Nucleus accumbens (tissue), 56 donors: ENCODE measurements at regions not wholly inside any gene's neighbourhood (a gene's known extent, or its start where the extent isn't known, plus 50 kb on each side); places are given as distances from the start of the nearest gene placed in this dataset.
"Not testable (repeated sequence)": the region's sequence is repeated elsewhere in the genome, so short reads cannot be mapped to it uniquely, and the experiment has no call there.

Source experiments
- DNase-seq, 56 donors: peaks; one replicate each; lab custom pipeline; 2025; lab: John Stamatoyannopoulos, UW

DNA sequence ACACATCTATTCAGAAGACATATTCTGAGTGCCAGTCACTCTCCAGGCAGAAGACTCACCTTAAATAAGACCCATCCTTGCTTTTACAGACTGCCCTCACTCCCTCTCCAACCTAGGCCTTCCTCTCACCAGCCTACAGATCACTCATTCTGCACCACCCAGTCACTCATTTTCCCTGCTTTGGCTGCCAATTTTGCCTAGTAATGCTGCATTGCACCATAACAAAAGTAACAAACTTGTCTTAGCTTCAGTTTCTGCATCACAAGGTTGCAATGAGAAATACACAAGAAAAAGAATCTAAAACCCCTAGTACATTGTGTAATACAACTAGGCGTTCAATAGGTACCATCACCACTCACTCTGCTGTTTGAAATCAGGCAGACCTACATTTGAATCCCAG, 292.4 kb downstream of the PLPP3 start:
- DNase-seq: no peak

DNA sequence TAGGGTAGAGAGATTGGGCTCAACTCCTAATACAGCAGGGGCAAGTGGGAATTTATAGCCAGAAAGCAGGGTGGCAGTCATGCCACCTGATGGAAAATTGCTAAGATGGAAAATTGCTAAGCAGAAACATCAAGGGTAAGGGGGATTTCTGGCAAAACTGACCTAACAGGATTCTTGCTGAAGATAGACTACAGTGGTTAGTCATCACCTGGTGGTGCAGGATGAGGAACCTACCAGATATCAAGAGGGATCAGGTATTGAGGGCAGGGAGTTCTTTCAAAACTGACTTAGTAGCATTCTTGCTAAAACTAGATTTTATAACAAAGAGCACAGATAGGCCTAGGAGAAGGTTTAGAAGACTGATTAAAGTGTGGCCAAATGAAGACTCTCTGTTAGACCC, 292.9 kb downstream of the PLPP3 start:
- no peak for DNase-seq

DNA sequence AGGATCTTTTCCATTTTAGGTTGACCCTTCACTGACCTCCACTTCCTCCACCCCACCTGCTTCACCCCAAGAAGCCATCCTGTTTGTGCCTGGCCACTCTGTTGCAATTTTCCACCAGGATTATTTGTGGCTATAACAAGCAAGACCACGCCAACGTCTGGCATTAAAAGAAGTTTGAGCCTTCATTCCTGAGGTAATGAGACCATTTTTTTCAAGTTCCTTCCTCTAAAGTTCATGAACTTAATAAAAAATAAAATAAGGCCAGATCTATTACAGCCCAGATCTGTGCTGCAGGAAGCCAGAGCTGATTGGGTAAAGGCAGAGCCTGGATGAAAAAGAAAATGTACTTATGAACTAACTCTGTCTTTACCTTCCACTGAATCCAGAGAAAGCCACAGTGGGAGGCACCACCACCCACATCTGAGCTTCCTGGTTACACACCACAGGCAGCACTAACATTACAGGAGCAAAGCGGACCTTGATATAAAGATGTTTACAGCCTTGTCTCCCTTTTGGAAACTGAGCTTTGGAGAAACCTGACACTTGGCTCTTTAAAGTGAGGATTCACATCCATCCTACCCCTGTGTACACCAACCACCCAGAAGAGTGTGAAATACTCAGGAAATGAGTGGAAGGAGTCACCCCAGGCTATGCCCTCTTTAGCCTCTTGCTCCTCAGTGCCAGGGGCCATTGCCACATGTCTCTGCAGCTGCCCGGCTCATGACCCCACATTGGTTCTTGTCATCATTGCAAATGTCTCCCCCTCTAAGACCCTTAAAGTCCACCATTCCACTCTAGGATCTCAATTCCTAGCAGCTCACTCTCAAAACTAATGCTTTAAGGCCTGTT, 293.6 kb downstream of the PLPP3 start:
- no peak for DNase-seq

DNA sequence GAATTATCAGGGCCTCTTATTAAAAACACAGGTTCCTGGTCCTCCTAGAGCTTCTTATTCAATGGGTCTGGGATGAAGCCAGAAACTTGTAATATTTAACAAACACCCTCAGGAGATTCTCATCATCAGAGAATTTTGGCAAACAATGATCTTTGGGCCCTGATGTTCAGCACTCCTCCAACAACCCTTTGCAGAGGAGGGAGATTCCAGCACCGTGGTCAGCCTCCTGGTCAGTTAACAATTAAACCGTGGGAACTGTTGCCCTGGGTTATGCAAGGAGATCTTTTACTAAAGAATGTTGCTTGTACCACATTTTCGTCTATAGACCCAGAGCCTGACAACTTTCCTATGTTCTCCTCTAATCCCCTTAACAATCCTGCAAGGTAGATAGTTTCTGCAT, 294.4 kb downstream of the PLPP3 start:
- no peak for DNase-seq

DNA sequence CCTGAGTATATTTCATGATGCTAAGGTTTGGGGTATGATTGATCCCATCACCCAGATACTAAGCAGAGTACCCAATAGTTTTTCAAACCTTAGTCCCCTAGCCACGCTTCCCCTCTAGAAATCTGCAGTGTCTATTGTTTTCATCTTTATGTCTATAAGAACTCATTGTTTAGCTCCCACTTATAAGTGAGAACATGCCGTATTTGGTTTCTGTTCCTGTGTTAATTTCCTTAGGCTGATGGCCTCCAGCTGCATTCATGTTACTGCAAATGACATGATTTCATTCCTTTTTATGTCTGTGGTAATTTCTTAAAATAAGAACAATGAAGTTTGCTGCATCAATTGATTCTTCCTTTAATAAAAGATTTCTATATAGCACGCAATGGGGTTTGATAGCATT, 301.3 kb downstream of the PLPP3 start:
- DNase-seq: no peak

DNA sequence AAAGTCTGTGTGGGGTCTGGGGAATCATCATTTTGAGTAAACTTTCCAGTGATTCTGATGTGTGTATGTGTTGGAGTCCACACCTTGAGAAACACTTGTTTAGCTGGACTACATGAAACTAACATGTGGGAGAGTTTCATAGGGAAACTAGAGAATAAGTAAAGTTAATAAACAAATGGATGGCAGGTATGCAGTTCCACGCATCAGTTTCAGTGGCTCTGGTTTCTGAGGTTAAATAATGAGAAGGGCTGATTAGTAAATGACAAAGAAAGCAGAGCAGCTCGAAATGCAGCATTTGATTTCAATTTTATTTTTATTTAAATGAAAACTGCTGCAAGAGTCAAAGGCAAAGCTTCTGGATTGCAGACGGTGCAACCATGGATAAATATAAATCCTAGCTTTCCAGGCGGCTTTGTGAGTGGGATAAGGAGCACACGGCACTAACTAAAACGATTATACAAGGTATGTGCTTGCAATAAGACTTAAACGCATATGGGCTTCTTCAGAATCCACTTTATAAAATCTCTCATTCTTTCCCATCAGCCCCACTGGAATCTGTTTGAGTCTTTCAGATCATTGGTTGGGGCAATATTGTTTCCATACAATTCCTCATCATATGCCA, 310.7 kb downstream of the PLPP3 start:
- DNase-seq: no peak

DNA sequence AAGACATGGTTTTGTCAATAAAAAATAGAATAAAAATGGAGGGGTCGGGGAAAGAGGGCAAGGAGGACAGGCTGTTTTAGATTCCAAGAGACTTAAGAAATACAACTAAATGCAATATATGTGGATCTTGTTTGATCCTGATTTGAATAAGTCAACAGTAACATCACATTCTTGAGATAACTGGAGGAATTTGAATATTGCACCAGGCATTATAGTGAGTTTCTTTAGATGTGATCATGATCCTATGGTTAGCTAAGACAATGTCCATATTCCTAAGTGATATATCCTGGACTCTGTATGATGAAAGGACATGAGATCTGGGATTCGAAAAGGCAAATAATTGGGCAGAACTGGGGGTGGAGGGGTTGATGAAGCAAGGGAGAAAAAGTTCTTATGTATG, 311.8 kb downstream of the PLPP3 start:
- no peak for DNase-seq

DNA sequence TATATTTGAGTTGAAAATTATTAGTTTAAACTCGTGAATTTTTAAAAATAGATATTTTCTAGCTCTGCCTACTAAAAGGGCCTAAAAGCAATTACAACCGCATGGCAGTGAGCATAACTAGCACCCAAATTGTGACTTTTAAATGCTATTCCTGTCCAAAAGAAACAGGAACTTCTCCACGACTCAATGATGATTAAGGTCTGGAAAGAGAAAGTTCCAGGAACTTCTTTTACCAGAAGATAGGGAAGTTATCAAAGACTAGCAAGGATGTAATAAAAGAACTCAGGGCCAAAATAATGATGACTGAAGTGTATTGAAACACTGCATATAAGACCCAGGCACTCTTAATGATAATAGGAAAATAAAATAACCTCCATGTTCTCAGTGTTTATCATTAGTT, 313.0 kb downstream of the PLPP3 start:
- no peak for DNase-seq

DNA sequence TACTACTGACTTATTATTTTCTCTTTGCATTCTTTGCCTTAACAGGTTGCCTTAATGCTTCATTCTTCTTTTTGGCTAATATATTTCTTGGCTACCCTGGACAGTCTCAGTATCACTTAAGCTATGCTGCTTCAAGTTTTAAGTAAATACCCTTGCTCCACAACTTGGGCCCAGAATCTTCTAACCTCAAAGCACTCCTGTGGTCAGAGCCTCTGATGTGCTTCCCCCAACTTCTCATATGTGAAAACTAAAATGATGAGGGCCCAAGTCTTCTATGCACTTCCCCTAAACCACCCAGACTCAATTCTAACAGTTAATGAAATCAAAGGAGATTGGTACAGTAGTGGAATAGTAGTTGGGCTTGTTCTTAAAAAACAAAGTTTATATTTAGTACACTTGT, 314.1 kb downstream of the PLPP3 start:
- no peak for DNase-seq

DNA sequence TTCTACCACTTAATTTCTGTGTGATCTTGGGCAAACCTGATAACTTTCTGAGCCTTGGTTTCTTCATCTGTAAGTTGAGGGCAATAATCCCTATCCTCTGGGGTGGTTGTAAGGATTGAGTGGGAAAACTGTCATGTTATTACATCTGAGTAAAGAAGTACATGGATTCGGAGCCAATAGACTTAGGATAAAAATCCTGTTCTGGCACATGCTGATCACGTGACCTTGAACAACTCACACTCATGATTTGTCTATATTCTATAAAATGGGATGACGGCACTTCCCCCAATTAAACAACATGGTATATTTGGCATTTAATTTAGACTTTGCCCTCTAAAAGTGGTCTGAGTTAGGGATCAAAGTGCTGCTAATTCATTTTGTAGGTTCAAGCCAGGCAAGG, 315.5 kb downstream of the PLPP3 start:
- no peak for DNase-seq

DNA sequence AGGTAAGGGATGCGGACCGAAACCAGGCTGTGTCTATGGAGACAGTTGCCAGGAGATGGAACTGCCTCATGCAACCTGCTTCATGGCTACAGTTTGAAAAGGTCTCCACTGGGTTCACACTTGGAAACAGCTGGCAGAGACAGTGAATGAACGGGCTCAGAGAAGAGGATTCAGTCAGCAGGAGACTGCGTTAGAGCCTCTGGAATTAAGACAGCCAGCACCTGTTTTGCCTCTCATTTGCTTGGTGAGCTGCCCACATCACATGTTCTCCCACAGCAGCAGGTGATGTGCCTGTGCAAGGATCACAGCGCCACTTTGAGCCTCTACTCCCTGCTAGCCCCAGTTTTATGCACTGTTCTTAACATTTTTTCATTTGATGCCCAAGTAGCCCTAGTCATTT, 321.0 kb downstream of the PLPP3 start:
- DNase-seq: peak in 1 of 56 donors; percentile 0

DNA sequence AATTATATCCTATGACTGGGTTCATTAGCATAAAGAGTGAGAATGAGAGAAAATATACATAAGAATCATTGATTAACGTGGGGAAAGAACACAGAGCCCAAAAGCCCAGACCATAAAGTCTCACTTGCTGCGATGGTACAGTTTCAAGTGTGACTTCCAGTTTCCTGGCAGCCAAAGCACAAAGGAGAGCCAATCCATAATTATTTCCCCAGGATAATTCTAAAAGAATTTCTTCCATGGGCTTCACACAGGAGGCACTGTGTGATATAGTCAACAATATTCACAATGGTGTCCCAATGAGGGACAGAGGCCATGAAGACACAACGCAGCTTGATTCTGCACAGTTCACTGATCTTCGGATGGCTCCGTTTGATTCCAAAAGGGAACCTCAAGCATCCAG, 321.6 kb downstream of the PLPP3 start:
- no peak for DNase-seq

DNA sequence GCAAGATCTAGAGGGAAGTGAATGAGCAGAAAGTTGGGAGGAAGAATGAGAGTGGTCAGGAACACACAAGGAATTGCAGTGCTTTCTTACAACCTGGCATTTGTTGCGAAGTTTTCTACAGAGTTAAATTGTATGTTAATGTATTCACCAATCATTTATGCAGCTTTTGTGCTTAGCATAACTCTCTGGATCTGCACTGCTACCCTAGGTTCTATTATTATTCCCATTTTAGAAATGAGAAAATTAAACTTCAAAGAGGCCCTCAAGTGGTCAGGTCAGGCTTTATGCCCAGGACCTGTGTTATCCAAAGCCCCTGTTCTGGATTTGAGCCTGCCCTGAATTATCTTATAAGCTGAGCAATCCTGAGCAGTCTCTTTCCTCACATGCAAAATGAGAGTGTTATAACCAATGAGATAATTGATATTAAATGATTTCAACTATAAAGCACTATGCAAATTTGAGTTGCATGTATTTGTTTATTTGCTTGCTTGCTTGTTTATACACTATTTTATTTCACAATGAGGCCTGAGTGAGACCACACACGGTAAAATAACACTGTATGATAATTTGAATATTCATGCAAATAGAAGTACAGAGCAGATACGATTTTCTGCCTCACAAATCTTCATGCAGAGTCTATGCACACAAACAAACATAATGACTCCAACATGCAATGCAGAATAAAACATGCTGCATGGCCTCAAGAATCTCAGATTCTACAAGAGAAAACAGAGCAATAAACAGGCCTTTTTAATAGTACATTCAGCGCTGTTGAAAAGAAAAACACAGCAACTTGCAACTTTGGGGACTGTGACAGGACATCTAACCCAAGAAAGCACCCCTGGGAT, 323.0 kb downstream of the PLPP3 start:
- no peak for DNase-seq

DNA sequence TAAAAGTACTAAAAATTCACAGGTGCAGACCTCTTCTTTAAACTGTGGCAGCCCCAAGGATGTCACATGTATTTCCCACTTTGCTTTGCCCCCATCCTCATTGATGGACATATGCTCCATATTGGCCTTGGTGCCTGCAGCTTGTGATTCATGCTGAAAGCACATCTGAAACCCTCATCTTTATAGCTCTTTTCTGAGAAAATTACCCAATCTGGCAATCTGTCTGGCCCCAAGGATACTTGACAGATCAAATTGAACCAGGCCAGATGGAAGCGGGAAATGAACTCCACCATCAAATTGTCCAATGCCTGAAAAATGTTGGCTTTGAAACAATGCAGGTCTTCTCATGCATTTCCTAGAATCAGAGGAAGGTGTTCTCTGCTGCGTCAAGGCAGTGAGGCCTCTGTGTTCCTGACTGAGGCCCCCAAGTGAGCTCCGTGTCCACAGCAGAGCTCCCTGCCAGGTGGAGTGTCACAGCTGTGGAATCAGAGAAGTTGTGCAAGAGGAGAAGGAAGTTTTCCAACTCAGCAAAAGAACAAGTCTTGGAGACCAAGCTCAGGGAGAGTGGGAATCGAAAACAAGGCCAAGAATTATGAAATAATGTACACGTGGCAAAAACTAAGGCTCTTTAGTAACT, 323.7 kb downstream of the PLPP3 start:
- DNase-seq: no peak

DNA sequence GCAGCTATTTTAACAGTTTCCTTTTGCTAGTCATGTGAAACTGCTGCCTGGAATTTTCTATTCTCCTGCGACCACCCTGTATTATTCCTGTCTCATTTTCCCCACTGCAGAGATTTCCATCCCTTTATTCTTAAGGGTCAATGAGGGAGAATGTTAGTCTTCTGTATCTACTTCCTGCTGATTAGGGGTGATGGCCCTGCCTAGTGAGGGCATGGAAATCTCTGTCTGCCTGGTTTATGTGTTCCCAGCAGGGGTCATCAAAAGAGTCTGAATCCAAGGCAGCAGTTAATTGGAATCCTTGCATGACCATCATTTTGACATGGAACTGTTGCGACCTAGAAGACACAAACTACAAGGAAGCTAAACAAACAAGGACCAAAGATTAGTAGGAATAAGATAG, 325.2 kb downstream of the PLPP3 start:
- DNase-seq: no peak

DNA sequence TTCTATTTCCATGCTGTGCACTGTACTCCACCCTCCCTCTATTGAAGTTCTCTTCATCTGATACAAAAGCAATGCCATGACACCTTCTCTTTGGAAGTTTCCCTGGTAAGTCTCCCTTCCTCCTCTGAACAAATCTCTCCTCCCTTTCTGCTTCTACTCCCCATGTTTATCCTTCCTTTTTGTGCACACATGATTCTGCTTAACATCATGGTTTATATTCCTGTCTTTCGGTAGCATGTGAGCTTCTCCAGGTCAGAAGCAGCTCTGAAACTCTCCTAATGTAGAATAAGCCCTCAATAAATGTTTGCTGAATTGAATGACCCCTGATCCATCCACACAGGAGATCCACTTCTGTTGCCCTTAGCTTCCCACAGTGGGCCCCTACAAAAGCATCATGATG, 328.6 kb downstream of the PLPP3 start:
- no peak for DNase-seq

DNA sequence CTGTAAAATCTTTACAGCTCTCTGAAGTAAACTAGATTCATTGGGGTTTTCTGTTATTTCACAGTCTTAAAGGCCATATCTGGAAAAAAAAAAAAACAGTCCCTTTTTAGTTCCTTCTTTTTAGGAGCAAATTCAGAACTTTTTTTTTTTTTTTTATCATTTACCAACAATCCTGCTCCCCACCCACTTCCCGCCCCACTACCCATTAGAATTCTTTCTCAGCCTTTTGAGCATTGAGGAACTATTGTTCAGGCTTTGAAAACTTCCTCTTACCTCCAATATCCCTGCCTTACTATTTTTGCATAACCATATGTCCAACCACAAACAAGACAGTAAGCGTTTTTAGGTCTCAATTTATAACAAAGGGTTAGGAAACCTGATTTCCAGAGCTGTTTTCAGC, 330.1 kb downstream of the PLPP3 start:
- DNase-seq: no peak

DNA sequence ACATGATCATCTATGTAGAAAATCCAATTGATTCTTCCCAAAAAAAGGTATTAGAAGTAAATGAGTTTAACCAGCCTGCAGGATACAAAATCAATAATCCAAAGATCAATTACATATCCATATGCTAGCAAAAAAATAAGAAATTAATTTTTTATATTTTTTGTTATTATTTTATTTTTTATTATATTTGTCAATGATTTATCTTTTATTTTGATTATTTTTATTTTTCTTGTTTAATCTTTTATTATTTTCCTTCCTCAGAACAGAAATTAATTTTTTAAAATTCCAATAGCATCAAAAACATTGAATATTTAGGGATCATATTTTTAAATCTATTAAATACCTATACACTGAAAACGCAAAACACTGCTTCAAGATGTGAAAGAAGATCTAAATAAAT, 331.2 kb downstream of the PLPP3 start:
- DNase-seq: no peak

DNA sequence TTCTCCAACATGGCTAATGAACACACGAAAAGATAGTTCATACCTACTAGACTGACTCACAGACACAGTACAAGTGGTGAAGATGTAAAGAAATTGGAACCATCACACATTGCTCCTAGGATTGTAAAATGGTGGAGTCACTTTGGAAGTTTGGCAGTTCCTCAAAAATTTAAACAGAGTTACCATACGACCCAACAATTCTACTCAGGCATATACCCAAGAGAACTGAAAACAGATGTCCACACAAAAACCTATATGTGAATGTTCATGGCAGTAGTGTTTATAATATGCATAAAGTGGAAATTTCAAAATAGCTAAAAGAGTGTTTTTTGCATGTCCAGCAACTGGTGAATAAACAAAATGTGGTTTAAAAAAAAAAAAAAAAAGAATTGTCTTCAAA, 332.6 kb downstream of the PLPP3 start:
- not testable (repeated sequence) for DNase-seq

DNA sequence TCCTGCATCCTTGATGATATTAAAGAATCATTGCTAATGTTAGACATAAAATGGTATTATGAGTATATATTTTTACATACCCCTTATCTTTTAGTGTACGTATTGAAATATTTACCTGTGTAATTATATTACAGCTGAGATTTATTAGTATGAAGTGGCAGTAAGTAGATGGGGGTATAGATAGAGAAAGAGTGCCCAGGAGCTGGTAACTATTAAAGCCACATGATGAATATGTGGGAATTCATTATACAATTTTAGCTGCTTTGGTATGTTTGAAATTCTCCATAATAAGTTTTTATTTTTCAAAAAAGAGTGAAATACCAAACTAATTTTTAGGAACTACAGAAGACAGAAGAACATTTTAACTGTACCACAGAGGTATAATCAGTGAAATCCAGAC, 339.0 kb downstream of the PLPP3 start:
- no peak for DNase-seq

DNA sequence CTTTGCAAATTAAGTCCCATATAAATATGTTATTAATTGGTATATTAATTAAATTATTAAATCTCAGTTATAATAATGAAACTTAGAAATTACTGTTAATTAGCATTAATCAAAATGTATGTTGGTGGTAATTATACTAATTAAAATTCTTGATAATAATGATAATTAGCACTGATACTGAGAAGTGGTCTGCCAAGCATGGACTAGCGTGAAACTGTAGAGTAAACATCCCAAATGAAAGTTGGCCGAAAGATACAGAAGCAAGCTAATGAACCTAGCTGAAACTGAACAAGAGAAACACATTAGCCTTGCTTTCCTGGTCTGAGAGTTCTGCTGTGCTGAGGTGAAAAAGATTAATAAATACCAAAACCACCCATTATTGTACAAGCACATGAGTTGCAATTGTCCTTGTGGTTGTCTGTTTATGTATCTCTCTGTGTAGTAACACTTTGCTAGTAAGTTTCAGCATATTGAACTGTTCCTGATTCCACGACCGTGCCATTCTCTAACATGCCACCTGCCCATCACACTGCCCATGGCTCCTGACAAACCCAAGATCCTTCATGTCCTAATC, 341.8 kb downstream of the PLPP3 start:
- no peak for DNase-seq
